Activated CD4-positive, alpha-beta T cell treated with anti-CD3 and anti-CD28 coated beads, Interleukin-2, amount 50 U/mL, for 16 hours (primary cell): ENCODE measurements at regions not wholly inside any gene's neighbourhood (a gene's known extent, or its start where the extent isn't known, plus 50 kb on each side); places are given as distances from the start of the nearest gene placed in this dataset.
"Not testable (repeated sequence)": the region's sequence is repeated elsewhere in the genome, so short reads cannot be mapped to it uniquely, and the experiment has no call there.

Source experiments
- DNase-seq: peaks from one replicate; pipeline ENCODE4 v3.0.0-alpha.2; 2020

DNA sequence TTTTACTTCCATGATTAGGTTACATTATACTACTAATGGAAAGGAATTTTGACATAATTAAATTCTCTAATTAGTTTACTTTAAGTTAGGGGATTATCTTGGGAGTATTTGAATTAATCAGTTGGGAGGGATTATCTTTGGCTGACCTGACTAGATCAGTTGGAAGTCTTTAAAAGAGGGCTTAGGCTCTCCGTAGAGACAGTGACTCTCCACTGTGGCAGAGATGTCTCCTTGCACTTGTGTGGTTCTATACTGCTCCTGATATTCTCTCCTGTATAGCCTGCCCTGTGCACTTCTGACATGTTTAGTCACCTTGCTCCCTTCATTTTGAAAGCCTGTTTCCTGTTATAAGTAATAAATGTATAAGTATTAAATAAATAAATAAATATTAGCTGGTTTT lies 1612.3 kb upstream of the PRR20A start:
- DNase-seq: no peak

DNA sequence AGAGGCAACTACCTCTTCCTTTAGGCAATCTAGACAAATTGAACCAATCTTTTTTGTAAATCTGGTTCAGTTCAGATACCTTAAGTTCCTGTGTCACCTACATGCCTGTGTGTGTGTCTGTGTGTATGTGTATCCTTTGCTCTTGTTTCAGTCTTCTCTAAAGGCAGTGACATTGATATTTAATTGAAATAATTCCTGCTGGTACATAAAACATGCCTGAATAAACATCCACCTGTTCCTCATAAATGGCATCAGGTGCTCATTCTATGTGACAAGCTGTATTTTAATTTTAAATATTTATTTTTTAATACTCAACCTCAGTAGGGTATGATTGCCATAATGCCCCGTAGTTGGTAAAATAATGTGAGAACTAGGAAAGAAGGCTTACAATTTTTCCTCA lies 1606.4 kb upstream of the PRR20A start:
- no peak for DNase-seq

DNA sequence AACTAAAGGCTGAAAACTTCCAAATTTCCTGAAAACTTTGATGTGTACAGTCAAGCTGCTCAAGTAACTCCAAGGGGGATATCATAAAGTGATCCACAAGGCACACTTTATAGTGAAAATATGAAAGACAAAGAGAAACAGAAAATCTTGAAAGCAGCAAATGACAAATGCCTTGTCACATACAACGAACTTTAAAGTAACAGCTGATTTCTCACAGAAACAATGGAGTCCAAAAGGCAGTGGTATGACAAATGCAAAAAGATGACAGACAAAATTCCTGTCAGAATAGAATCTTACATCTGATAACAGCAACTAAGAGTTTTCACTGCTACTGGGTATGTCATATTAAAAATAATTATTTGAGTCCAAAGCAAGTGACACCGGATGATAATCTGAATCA lies 1602.3 kb upstream of the PRR20A start:
- DNase-seq: no peak

DNA sequence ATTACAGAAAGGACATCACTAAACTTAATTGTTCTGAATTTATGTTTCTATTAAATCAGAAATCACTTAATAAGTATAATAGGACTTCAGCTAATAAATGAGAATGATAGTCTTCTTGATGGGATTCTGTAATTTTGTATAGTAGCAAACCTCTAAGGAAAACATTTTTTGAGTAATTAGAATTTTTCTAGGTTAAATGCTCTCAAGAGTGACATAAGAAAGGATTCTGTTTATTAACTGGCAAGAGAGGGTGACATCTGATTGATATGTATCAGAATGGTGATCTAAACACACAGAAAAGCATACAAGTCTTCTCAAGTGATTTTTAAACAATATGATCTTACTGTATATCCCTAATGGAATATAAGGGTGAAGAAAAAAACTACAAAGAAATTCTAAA lies 1597.7 kb upstream of the PRR20A start:
- no peak for DNase-seq

DNA sequence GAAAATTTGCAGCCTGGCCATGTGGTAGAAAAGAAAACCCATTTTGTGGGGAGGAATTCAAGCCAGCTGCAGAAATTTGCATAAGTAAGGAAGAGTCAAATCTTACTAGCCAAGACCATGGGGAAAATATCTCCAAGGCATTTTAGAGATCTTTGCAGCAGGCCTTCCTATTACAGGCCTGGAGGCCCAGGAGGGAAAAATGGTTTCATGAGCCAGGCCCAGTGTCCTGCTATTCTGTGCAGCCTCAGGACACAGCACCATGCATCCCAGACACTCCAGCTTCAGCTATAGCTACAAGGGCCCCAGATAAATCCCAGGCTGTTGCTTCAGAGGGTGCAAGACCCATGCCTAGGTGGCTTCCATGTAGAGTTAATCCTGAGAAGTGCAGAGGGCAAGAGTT lies 1590.1 kb upstream of the PRR20A start:
- DNase-seq: no peak

DNA sequence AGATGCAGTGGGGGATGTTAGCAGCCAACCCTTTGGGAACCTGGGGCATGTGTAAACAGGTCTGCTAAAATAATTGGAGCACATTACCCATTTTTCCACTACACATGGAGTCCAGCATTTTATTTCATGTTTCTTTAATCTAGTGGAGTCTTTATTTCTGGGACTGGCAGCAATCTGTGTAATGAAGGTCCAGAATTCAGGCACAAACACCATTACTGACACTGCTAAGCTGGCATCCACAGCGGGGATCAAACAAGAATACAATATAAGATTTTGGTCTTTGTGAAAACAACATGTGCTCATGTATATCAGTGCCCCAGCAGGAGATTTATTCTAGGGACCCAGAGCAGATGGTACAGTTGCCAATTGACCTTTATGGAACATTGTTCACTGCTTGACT lies 1587.0 kb upstream of the PRR20A start:
- no peak for DNase-seq

DNA sequence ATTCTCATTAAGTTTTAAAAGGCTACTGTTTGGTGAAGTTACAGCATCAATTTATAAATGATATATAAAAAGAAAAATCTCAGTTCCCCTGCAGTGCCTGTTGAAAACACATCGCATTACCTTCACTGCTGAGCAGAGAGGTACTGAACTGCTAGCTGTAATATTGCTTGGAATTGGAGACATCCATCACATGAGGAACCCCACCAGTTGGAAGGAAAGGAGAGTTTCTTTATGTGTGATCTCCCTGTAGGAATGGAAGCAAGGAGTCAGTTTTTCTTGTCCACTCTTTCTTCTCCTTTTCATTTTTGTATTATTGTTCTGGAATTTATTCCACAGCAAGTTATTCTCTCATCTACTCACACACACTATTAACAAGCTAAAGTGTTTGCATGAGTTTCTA lies 1586.0 kb upstream of the PRR20A start:
- no peak for DNase-seq

DNA sequence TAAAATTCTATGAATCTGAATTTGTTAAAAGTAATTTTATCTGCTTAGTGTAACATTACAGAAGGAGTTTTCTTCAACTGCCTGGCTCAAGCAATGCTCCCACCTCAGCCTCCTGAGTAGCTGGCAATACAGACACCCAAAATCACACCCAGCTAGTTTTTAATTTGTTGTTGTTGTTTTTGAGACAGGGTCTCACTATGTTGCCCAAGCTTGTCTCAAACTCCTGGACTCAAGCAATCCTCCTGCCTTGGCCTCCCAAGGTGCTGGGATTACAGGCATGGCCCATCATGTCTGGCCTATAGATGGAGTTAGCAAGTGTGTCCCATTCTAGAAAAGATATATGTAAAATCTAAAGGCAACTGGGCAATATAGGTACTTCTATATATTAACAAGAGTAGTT lies 1580.4 kb upstream of the PRR20A start:
- no peak for DNase-seq

DNA sequence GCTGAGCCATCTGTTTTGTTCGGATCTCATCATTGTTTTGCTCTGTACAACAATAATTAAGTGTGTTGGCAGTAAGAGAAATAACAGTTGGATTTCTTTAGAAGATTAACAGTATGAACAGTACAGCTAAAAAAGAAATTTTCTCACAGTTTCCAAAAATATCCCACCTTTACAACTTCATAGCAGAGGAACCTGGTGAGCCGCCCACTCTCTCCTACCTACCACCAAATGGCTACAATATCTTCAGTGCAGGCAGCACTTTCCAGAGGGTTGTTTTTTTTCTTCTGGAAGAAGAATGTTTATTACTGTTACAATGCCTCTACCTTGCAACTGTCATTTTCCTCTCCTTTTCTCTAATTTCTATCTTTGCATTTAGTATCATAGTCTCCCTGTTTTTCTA lies 1577.5 kb upstream of the PRR20A start:
- no peak for DNase-seq

DNA sequence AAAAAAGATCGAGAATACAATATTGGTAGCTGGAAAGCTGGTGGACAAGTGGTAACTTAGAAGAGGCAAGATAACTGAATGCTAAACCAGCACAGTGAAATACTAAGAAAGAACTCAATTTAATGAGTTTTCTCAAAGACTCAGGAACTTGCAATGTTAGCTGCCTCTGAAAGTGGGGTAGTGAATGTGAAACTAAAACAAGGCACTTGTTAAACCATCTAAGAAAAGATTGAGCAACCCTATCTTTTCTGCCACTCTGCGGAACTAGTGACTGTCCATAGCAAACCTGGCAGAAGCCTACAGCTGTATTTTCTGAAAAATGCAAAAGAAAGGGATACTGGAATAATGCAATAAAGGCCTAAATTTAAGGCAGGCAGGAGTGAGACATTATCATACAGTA lies 1574.4 kb upstream of the PRR20A start:
- no peak for DNase-seq

DNA sequence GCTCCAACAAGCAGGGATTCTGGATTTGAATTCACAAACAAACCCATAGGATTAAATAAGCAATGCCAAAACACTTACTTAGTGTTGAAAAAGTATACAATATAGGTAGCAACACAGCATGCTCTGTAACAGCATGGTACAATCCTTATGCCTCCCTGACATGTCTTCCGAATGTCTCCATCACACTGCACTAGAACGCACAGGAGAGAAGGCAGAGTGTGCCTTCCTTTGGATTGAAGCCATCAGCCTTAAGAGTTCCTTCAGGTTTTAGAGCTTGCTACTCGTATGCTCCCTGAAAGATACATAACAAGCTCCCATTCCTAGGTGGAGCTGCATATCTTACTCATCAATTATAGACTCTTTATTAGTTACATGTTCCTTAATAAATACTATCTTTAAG lies 1573.9 kb upstream of the PRR20A start:
- no peak for DNase-seq

DNA sequence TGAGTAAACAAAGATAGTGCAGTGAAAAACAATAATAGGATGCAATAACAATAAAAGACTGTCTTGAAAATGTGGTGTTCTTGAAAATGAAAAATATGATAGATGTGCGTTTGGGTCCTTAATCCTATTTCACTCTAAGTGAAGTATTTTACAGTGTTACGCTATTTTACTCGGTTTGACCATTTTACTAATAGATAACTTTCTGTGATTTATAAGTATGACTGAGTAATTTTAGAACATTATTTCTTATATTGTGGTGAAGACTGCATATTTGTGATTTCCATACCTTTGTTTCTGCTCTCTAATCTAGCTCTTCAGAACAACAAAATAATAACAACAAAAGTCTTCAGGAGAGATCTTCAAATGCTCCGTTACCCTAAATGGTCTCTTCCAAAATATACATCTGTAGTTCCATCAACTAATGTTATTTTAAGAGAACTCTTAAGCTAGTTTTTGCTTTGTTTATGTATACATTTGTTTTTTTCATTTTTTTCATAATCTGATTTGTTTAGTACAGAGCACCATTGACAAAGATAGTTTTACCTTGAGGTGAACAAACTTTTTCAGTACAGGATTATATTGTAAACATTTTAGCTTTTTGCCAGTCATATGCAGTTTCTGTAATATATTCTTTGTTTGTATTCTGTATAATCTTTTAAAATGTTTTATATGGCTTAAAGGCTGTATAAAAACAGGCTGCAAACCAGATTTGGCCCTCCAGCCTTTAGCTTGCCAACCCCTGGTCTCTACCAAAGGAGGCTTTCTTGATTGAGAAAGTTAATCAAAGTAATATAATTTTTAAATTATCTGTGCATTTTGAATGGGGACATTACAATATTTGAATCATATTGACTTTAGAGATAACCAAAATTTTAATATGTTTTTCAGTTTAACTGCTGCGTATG lies 1572.7 kb upstream of the PRR20A start:
- no peak for DNase-seq

DNA sequence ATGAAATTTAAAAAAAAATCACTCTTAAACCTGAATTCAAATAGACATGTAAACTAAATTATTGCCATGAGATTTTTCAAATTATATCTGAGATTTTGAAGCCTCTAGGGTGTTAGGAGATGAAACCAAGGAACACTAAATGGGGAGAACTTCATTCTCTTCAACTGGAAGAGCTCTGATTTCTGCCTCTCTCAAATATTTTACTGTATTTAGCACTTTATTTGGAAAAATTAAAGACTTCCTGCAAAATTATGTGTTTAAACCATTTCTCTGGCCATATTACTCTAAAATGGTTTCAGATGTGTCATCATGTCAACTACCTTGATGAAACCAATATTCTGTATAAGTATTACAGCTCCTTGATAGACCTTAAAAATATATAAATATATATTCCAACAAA lies 1571.6 kb upstream of the PRR20A start:
- no peak for DNase-seq

DNA sequence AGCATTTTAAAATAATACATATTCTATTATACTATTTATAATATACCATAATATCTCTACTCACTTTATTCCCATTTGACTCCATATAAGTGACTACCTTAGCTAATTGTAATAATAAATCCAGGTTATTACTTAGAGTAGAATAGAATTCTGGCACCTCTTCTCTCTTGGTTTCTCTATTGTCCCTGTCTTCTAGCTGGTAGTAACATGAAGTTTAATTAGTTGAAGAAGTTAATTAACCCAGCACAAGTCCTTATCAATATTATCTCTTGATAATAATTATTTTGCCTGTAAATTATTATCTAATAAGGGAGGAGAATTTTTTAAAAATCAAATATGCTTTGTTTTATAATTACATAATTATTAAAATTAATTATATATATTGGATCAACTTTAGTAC lies 1571.2 kb upstream of the PRR20A start:
- DNase-seq: no peak

DNA sequence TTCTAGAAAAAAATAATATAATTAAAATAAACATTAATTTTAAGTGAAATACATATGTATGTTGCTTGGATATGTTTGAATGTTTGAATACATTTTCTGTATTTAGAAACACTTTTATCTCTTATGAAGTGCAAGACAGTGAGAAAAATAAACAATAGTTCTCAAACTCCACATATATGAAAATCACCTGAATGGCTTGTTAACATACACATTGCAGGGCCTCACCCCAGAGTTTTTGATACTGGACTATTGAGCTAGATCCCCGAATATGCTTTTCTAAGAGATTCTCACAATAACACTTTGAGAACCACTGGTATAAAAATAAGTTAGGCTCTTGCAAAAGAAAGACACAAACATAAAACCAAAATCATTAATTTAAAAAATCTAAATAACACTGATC lies 1570.3 kb upstream of the PRR20A start:
- no peak for DNase-seq

DNA sequence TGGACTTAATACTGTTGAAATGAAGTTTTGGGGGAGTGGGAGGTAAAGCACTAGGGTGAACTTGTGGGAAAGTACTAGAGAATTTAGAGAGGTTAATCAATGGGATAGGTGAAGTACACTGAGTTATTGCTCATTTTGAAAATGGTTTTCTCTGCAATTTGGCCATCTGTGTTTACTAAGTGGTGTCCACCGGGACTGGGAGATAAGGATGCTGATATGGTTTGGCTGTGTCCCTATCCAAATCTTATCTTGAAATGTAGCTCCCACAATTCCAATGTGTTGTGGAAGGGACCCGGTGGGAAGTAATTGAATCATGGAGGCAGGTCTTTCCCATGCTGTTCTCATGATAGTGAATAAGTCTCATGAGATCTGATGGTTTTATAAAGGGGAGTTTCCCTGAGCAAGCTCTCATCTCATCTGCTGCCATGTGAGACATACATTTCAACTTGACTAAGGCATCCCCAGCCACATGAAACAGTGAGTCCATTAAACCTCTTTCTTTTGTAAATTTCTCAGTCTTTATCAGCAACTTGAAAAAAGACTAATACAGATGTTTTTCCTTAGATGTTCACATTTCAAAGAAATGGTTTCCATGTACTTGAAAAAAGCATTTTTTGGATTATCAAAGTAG lies 1569.4 kb upstream of the PRR20A start:
- no peak for DNase-seq

DNA sequence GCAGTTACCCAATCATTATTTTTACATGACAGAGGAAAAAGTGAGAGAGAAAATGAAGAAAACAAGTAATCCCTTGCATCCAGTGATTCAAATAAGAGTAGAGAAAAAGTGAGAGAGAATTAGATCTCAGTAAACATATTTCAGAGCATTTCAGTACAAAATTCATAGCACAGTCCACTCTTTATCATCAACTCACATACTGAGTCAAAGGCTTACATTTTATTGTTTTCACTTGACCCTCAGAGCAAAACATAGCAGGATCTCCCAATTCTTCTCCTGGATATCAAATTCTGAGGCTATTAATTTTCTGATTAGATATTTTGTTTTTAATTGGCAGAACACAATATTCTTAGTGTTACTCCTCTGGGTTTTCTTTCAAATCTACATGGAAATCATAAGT lies 1568.3 kb upstream of the PRR20A start:
- DNase-seq: no peak

DNA sequence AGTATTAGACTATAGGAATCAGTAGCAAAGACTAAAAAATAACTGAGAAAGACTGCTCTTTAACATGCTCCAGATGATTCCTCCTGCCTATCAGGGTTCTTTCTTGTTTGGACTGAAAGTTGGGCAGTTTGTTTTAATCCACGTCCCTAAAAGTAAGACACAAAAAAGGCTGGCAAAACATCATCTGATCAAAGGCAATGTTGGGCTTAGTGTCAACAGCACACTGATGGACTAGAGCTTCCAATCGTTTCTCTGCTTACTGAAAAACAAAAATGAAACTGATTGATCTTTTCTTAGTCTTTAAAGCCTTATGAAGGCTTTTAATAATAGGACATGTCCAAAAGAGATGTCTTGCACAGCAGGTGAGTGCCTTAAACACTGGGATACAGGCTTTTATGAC lies 1567.9 kb upstream of the PRR20A start:
- no peak for DNase-seq

DNA sequence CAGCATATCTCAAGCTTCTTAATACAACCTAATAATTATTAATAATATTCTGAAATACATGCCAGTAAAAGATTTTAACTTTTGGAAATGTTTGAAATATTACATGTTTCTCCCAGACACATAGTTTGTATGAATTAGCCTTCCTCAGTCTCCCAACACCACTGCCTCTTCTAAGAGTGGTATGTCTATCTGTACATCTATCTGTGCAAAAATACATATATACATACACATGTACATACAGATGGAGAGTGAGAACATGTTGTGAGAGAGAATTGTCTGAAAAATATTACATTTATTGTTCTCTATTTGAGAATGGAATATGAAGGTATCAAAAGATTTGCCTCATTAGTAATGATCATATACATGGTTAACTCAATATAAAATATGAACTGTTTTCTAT lies 1567.2 kb upstream of the PRR20A start:
- no peak for DNase-seq

DNA sequence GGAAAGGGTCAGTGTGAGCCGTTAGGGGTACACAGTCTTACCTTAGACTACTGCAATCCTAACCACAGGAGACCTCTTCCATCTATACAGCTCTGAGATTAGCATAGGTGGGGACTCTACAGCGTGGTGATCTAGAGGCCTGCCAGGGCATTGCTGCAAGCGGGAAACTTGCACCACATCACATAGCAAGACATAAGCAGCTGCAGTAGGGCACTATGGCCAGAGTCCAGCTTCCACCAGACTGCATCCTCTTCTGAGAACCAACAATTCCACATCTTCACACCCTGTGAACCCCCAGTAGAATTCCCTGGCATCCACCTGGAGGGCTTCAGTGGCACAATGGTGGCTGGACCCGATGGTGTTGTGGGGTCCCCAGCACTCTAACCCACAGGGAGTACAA lies 1564.3 kb upstream of the PRR20A start:
- no peak for DNase-seq

DNA sequence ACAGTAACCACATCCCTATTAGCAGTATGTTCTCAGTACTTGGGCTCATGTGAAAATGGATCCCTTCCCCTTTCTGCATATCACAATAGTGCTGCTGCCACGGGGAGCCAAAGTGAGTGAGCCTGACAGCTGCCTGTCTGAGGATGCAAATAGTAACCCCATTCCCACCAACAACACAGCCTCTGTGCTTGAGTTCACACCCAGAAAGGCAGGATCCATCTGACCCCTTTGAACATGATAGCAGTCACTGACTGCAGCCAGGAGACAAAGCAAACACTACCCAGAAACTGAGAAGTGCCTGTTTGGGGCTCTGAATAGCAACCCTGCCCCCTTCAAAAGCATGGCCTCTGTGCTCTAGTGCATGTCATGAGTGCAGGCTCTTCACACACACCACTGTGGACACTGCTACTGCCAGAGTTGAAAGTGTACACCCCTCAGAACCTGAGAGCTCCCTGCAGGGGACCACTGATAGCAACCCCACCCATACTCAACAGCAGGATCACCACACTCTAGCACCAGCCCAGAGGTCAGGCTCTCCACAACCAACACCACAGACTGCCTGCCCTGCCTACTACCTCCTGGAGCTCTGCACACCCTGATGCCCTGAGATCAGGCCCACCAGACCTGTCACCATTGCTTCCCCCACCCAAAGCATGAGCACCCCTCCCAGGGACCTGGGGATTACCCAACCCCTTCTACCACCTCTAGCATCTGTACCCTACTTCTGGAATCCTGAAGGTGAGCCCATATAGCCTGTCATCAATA lies 1563.5 kb upstream of the PRR20A start:
- no peak for DNase-seq

DNA sequence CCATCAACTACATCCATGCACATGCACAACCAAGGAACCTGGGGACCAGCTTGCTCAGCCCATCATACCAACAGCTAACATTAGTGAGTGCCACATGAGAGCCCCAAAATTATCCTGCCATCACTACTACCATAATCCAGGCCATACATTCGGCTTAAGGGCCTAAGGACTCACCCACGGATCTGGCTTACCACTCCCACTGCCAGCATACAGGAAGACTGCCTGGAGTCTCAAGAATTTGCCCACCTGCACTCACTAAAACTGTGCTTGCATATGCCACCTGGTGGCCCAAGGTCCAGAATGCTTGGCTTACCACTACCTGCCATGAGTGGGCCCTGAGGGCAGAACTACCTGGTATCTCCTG lies 1562.9 kb upstream of the PRR20A start:
- no peak for DNase-seq

DNA sequence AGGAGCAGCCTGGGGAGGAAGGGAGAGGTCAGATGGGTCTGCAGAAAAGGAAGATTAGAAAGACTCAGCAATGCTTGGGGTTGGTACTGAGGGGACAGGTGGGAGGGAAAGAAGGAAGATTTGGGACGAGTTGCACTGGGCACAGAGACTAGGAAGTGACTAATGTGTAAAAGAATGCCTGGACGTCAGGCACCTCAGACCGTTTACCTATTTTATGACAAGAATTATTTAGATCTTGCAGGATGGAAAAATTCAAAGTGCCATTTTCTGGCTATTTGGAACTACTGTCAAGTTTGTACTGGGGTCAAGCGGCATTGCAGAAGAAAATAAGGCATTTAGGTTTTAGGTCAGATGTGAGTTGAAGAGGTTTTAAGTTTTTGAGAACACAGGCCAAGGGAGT lies 1558.4 kb upstream of the PRR20A start:
- not testable (repeated sequence) for DNase-seq

DNA sequence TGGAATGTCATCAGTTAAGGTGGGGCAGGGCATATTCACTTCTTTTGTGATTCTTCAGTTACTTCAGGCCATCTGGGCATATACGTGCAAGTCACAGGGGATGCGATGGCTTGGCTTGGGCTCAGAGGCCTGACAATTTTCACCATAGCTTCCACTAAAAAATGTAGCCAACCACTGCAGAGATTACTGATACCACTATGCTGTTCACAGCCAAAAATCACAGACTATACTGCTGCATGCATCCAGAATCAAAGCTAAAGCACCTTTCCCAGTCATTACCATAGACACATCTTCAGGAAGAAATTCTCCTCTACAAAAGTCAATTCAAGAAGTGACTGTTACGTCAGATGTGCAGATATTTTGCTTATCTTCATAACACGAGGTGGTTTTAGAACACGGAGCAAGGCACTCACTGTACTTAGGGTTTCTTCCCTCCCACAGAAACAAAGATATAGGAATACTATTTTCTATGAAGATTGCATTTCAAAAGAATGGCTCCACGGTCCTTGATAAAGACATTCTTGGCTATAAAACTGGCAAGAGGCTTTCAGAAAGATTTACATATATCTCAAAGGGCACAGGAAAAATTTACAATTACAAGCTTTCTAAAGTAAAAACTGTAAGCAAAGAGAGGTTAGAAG lies 1556.6 kb upstream of the PRR20A start:
- no peak for DNase-seq
